ENCODE measurements at regions not wholly inside any gene's neighbourhood (a gene's known extent, or its start where the extent isn't known, plus 50 kb on each side); places are given as distances from the start of the nearest gene placed in this dataset.

DNA sequence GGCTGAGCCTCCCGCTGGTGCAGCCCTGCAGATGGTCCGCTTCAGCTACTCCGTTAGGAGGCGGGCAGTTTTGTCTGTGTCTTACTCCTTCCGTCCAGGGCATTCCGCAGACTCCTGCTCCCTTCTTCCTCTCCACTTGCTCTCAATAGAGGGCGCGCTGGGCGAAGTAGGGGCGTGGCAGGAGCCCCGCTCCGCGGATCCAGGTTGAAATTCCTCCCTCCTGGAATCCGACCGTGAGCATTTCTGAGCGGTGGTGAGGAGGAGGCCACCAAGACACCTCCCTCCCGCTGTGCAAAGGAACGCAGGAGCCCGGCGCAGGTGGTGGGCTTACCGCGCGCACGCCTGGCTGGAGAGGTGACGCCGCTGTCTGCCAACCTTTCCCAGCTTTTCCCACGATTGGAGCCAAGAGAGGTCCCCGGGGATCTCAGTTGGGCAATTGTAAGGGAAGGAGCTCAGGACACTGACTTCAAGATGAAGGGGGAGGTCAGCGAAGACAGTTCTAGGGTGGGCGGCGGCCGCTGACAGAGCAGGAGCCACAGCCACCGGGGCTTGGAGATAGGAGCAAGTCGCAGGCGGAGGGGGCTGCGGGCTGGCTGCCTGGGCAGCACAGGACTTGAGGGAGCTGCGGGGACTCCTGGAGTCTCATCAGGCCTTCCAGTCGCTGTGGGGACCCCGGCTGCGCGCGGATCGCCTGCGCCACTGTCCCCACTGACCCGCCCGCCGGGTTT lies 1011.3 kb downstream of the XPNPEP1 start:
- Mint-ChIP-seq H3K36me3 (ENCODE audit: insufficient read depth, unreplicated experiment) (no peaks in the 10 kb centered on the region), H3K27me3 (ENCODE audit: insufficient read depth, unreplicated experiment) (no peaks in the 10 kb centered on the region), H3K27ac (ENCODE audit: low read depth, unreplicated experiment) (no peak overlapping the region), H3K4me1 (ENCODE audit: insufficient read depth, unreplicated experiment) (peaks cover 8% of the 10 kb centered on the region), H3K9me3 (ENCODE audit: unreplicated experiment) (peaks cover 7% of the 10 kb centered on the region), H3K4me3 (ENCODE audit: unreplicated experiment) (peak overlapping the region; percentile 69)
- ChIA-PET POLR2A (interaction anchor here (0.7 kb wide), 1 partner anchor 940 kb away, joined by 3 read pairs; no protein-coding TSS in a partner anchor), CTCF (interaction anchor here (0.6 to 1.6 kb wide), 10 partner anchors 9 to 1229 kb away, joined by 3 to 5 read pairs (median 3); no protein-coding TSS in a partner anchor)
- DNase-seq (ENCODE audit: unreplicated experiment), result peak; percentile 11
- intact Hi-C loops (cut with micrococcal nuclease), result no loop called here
- TF ChIP-seq, protein P1, sequence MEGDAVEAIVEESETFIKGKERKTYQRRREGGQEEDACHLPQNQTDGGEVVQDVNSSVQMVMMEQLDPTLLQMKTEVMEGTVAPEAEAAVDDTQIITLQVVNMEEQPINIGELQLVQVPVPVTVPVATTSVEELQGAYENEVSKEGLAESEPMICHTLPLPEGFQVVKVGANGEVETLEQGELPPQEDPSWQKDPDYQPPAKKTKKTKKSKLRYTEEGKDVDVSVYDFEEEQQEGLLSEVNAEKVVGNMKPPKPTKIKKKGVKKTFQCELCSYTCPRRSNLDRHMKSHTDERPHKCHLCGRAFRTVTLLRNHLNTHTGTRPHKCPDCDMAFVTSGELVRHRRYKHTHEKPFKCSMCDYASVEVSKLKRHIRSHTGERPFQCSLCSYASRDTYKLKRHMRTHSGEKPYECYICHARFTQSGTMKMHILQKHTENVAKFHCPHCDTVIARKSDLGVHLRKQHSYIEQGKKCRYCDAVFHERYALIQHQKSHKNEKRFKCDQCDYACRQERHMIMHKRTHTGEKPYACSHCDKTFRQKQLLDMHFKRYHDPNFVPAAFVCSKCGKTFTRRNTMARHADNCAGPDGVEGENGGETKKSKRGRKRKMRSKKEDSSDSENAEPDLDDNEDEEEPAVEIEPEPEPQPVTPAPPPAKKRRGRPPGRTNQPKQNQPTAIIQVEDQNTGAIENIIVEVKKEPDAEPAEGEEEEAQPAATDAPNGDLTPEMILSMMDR (IDR thresholded peaks at IDR 0.05; ENCODE audit: unreplicated experiment), result peak; percentile 26
- no TSS peak for BruUV-seq (replicated peaks)

DNA sequence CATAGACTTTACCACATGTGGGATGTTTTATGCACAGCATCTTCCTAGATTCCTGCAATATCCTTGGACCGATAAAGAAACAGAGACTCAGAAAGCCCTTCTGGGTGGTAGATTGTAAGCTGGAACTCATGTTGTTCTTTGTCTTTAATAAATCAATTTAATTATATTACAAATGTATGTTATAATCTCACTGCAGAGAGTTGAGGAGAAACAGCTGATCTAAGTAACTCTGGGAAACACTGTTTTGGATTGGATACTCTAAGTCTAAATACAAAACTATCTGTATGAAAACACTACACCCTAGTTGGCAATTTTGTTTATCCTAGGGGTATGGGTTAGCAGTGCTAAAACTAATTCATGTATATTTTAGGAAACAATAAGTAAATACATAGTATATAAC lies 1015.2 kb downstream of the XPNPEP1 start:
- Mint-ChIP-seq H3K36me3 (ENCODE audit: insufficient read depth, unreplicated experiment) (no peaks in the 10 kb centered on the region), H3K9me3 (ENCODE audit: unreplicated experiment) (no peaks in the 10 kb centered on the region), H3K27ac (ENCODE audit: low read depth, unreplicated experiment) (no peak overlapping the region), H3K4me1 (ENCODE audit: insufficient read depth, unreplicated experiment) (peaks cover 20% of the 10 kb centered on the region), H3K4me3 (ENCODE audit: unreplicated experiment) (no peak overlapping the region), H3K27me3 (ENCODE audit: insufficient read depth, unreplicated experiment) (no peaks in the 10 kb centered on the region)
- TF ChIP-seq, protein P1 (IDR thresholded peaks at IDR 0.05; ENCODE audit: unreplicated experiment), result no peak
- POLR2A ChIA-PET, result no interaction called here
- CTCF ChIA-PET, result no interaction called here
- no TSS peak for BruUV-seq (replicated peaks)
- DNase-seq (ENCODE audit: unreplicated experiment), result no peak
- intact Hi-C loops (cut with micrococcal nuclease), result no loop called here

- Mint-ChIP-seq H3K36me3 (ENCODE audit: insufficient read depth, unreplicated experiment) (no peaks in the 10 kb centered on the region), H3K9me3 (ENCODE audit: unreplicated experiment) (no peaks in the 10 kb centered on the region), H3K4me3 (ENCODE audit: unreplicated experiment) (no peak overlapping the region), H3K27me3 (ENCODE audit: insufficient read depth, unreplicated experiment) (no peaks in the 10 kb centered on the region), H3K4me1 (ENCODE audit: insufficient read depth, unreplicated experiment) (peaks cover 12% of the 10 kb centered on the region), H3K27ac (ENCODE audit: low read depth, unreplicated experiment) (no peak overlapping the region)
- BruUV-seq (replicated peaks), result no TSS peak
- ChIA-PET CTCF (interaction anchor here (1.2 kb wide), 1 partner anchor 8 kb away, joined by 5 read pairs; no protein-coding TSS in a partner anchor), POLR2A (no interaction called here)
- TF ChIP-seq, protein P1 (IDR thresholded peaks at IDR 0.05; ENCODE audit: unreplicated experiment), result no peak
- no peak for DNase-seq (ENCODE audit: unreplicated experiment)
- intact Hi-C loops (cut with micrococcal nuclease), result no loop called here
Observed at GRCh38 chr10:108905821-108906220, 1017.5 kb downstream of the XPNPEP1 start.

GRCh38 chr10:108905171-108905570 lies 1018.1 kb downstream of the XPNPEP1 start:
- Mint-ChIP-seq H3K27me3 (ENCODE audit: insufficient read depth, unreplicated experiment) (no peaks in the 10 kb centered on the region), H3K36me3 (ENCODE audit: insufficient read depth, unreplicated experiment) (no peaks in the 10 kb centered on the region), H3K27ac (ENCODE audit: low read depth, unreplicated experiment) (no peak overlapping the region), H3K4me1 (ENCODE audit: insufficient read depth, unreplicated experiment) (peaks cover 12% of the 10 kb centered on the region), H3K9me3 (ENCODE audit: unreplicated experiment) (no peaks in the 10 kb centered on the region), H3K4me3 (ENCODE audit: unreplicated experiment) (no peak overlapping the region)
- TF ChIP-seq, protein P1 (IDR thresholded peaks at IDR 0.05; ENCODE audit: unreplicated experiment), result no peak
- ChIA-PET CTCF (interaction anchor here (0.5 to 1.2 kb wide), 2 partner anchors 8 to 28 kb away, joined by 3 to 5 read pairs; no protein-coding TSS in a partner anchor), POLR2A (interaction anchor here (0.7 kb wide), 1 partner anchor 77 kb away, joined by 3 read pairs; no protein-coding TSS in a partner anchor)
- no TSS peak for BruUV-seq (replicated peaks)
- intact Hi-C loops (cut with micrococcal nuclease), result no loop called here
- DNase-seq (ENCODE audit: unreplicated experiment), result no peak

Measured in MCF 10A (cell line).